CD4-positive, alpha-beta T cell treated with Interleukin-10 for 1 hour (primary cell): ENCODE measurements at regions not wholly inside any gene's neighbourhood (a gene's known extent, or its start where the extent isn't known, plus 50 kb on each side); places are given as distances from the start of the nearest gene placed in this dataset.

ENCODE experiments used
- DNase-seq: peaks from one replicate; pipeline ENCODE4 v3.0.0-alpha.2; 2020

DNA sequence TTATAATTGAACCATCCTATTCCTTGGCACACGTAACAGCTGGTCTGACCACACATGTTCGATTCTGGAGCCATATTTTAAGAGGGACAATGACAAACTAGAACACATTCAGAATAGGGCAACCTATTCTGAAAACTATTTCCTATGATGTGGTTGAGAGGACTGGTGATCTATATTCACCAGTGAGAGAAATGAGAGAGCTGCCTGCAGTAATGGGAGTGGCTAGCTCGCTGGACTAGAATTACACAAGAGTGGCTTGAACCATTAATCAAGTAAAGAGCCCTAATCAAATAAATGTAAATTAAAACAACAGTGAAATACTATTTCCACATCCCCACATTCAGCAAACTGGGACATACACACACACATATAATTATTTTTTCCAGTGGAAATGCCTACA lies 55.3 kb upstream of the LY86 start:
- DNase-seq, result no peak

DNA sequence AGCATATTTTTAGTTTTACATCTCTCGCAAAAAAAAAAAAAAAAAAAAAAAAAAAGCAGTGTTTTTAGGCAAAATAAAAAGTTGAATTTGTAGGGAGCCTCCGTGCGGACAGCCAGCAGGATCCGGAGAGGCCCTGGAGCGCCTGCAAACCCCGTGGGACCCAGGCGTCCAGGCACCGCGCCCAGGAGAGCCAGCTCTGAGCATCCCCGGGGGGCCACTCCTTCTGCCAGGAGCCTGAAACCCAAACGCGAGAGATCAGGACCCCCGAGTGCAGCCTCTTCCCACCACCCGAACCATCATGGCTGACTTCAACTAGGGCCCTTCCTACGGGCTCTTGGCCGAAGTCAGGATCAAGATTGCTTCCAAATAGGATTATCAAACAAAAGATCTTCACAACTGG lies 54.1 kb upstream of the LY86 start:
- no peak for DNase-seq

DNA sequence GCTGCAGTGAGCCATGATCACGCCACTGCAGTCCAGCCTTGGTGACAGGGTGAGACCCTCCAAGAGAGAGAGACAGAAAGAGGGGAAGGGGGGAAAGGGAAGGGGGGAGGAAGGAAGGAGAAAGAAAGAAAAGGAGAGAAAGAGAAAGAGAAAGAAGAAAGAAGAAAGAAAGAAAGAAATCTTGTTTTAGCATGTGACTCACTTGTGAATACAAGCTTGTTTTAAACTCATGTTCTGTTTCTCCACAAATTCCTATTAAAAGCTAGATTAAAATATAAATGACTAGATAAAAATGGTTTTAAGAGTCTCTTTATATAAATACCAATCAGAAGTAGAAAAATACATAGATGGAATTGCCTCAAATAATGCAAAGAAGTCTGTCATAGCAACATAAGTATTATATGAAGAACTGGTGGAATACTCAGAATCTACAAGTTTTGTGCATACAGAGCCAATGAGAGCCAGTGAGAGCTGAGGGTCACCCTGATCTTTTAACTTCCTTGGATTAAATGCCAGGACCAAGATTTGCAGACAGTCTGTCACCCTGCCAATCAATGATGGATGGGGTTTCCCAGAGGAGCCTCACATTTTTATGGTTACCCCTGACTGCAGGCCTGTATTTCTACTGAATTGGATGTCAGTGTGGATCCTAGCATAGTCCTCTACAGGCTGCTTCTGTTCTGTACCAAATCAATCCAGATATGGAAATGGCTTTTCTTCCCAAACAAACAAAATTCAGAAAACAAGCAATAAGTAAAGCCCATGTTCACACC lies 50.8 kb upstream of the LY86 start:
- no peak for DNase-seq

DNA sequence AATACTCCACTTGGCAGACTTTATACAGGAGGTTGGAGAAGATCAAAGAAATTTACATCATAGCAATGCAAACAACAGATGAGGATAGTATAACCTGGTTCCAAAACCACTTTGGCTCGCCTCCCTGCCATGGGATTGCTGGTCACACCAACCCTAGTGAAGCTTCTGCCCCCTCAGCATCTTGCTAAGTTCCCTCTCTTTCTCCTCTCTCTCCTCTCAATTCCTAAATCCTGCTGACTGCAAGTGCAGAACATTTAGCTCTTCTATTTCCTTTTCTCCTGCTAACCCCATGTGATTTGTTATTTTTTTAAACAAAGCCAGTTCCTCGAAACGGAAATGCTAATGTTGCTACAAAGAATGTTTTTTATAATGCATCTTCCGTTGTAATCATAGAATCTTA lies 50.3 kb upstream of the LY86 start:
- DNase-seq, result no peak
